ENCODE measurements at regions not wholly inside any gene's neighbourhood (a gene's known extent, or its start where the extent isn't known, plus 50 kb on each side); places are given as distances from the start of the nearest gene placed in this dataset.
A peak's percentile ranks its signal among the peaks of the same experiment; 100 is the strongest.

GRCh38 chr4:71162386-71162785, 168.9 kb downstream of the DCK start:
- no peak for DNase-seq

GRCh38 chr4:71163317-71163716, 169.9 kb downstream of the DCK start:
- DNase-seq: no peak

GRCh38 chr4:71167083-71167482, 171.7 kb upstream of the SLC4A4 start:
- no peak for DNase-seq

- DNase-seq: no peak
Measured at GRCh38 chr4:71171592-71171991, 167.2 kb upstream of the SLC4A4 start.

- no peak for DNase-seq
Measured at GRCh38 chr4:71181332-71181731, 157.5 kb upstream of the SLC4A4 start.

GRCh38 chr4:71184195-71184781, 154.5 kb upstream of the SLC4A4 start:
- DNase-seq: peak; percentile 49

- no peak for DNase-seq
Measured at GRCh38 chr4:71185037-71185436, 153.8 kb upstream of the SLC4A4 start.

- no peak for DNase-seq
Measured at GRCh38 chr4:71186257-71186565, 152.6 kb upstream of the SLC4A4 start.

- DNase-seq: peak; percentile 43
Measured at GRCh38 chr4:71186566-71187403, 152.0 kb upstream of the SLC4A4 start.

- peak; percentile 37 for DNase-seq
Measured at GRCh38 chr4:71187404-71188155, 151.2 kb upstream of the SLC4A4 start.

GRCh38 chr4:71188156-71188640, 150.6 kb upstream of the SLC4A4 start:
- DNase-seq: no peak

GRCh38 chr4:71188951-71189350, 149.9 kb upstream of the SLC4A4 start:
- DNase-seq: no peak

GRCh38 chr4:71189471-71189870, 149.3 kb upstream of the SLC4A4 start:
- no peak for DNase-seq

GRCh38 chr4:71194454-71194853, 144.4 kb upstream of the SLC4A4 start:
- DNase-seq: no peak

- no peak for DNase-seq
Measured at GRCh38 chr4:71195924-71196323, 142.9 kb upstream of the SLC4A4 start.

GRCh38 chr4:71198958-71199357, 139.9 kb upstream of the SLC4A4 start:
- DNase-seq: no peak

- DNase-seq: no peak
Measured at GRCh38 chr4:71201057-71201456, 137.8 kb upstream of the SLC4A4 start.

GRCh38 chr4:71201817-71202576, 136.8 kb upstream of the SLC4A4 start:
- DNase-seq: no peak

GRCh38 chr4:71202705-71203104, 136.1 kb upstream of the SLC4A4 start:
- no peak for DNase-seq

- DNase-seq: no peak
Measured at GRCh38 chr4:71204056-71204455, 134.8 kb upstream of the SLC4A4 start.

- DNase-seq: no peak
Measured at GRCh38 chr4:71206763-71207162, 132.1 kb upstream of the SLC4A4 start.

- DNase-seq: no peak
Measured at GRCh38 chr4:71209161-71209560, 129.7 kb upstream of the SLC4A4 start.

- DNase-seq: no peak
Measured at GRCh38 chr4:71210823-71211222, 128.0 kb upstream of the SLC4A4 start.
